Neural progenitor cell (in vitro differentiated cells): ENCODE measurements at regions not wholly inside any gene's neighbourhood (a gene's known extent, or its start where the extent isn't known, plus 50 kb on each side); places are given as distances from the start of the nearest gene placed in this dataset.
"Not testable (repeated sequence)": the region's sequence is repeated elsewhere in the genome, so short reads cannot be mapped to it uniquely, and the experiment has no call there.

Experiments
- DNase-seq: peaks from one replicate; pipeline ENCODE4 v3.0.0-alpha.2; 2016; ENCODE audit warnings: low spot score
- H2AFZ ChIP-seq: fragments of 200-600 bp; sonication (generic); replicated peaks from 2 replicates; pipeline ENCODE4 v1.6.1; 2016; ENCODE audit warnings: antibody characterized with exemption
- H3F3A ChIP-seq: fragments of 200-600 bp; sonication (generic); 2 replicates; pipeline ENCODE4 v1.6.1; 2016; ENCODE audit warnings: antibody characterized with exemption, low read depth
- H3K27ac ChIP-seq: fragments of 200-600 bp; sonication (generic); 2 replicates; pipeline ENCODE4 v1.5.1; 2016; ENCODE audit warnings: mild to moderate bottlenecking
- H3K27me3 ChIP-seq: fragments of 200-600 bp; sonication (generic); 2 replicates; pipeline ENCODE4 v1.6.1; 2016; ENCODE audit warnings: mild to moderate bottlenecking, moderate library complexity
- H3K36me3 ChIP-seq: fragments of 200-600 bp; sonication (generic); 2 replicates; pipeline ENCODE4 v1.5.1; 2016
- H3K4me1 ChIP-seq: fragments of 200-600 bp; sonication (generic); 2 replicates; pipeline ENCODE4 v1.6.1; 2016; ENCODE audit warnings: mixed run types
- H3K4me2 ChIP-seq: fragments of 200-600 bp; sonication (generic); 2 replicates; pipeline ENCODE4 v1.6.1; 2016
- H3K4me3 ChIP-seq: fragments of 200-600 bp; sonication (generic); 2 replicates; pipeline ENCODE4 v1.5.1; 2016
- H3K79me2 ChIP-seq: fragments of 200-600 bp; sonication (generic); 2 replicates; pipeline ENCODE4 v1.6.1; 2016; ENCODE audit warnings: low read depth
- H3K9ac ChIP-seq: fragments of 200-600 bp; sonication (generic); 2 replicates; pipeline ENCODE4 v1.6.1; 2016
- H3K9me3 ChIP-seq: fragments of 200-600 bp; sonication (generic); 2 replicates; pipeline ENCODE4 v1.5.1; 2016; ENCODE audit warnings: low read depth
- H4K20me1 ChIP-seq: fragments of 200-600 bp; sonication (generic); 2 replicates; pipeline ENCODE4 v1.6.1; 2016; ENCODE audit warnings: low read depth
- H3K27ac Mint-ChIP-seq: 3 replicates; pipeline ENCODE4 v1.8.0; 2021; ENCODE audit warnings: mixed read lengths
- H3K27me3 Mint-ChIP-seq: 2 replicates; pipeline ENCODE4 v1.8.0; 2022; ENCODE audit warnings: low read depth, mild to moderate bottlenecking, inconsistent platforms, moderate library complexity, mixed read lengths; ENCODE audit not compliant: insufficient read depth
- H3K36me3 Mint-ChIP-seq: 3 replicates; pipeline ENCODE4 v1.8.0; 2021; ENCODE audit warnings: mixed read lengths
- H3K4me1 Mint-ChIP-seq: 3 replicates; pipeline ENCODE4 v1.8.0; 2021; ENCODE audit warnings: mixed read lengths
- H3K4me3 Mint-ChIP-seq: 3 replicates; pipeline ENCODE4 v1.8.0; 2021; ENCODE audit warnings: mild to moderate bottlenecking, moderate library complexity, mixed read lengths
- H3K9me3 Mint-ChIP-seq: 3 replicates; pipeline ENCODE4 v1.8.0; 2020; ENCODE audit warnings: mixed read lengths

- not testable (repeated sequence) for H3K9me3 ChIP-seq, H3K79me2 ChIP-seq, H3K4me1 ChIP-seq, H2AFZ ChIP-seq, H3K4me2 ChIP-seq, H3K36me3 ChIP-seq, H3K4me1 Mint-ChIP-seq, DNase-seq, H3K4me3 Mint-ChIP-seq, H3K36me3 Mint-ChIP-seq, H4K20me1 ChIP-seq, H3K27ac Mint-ChIP-seq, H3K27me3 ChIP-seq, H3F3A ChIP-seq, H3K9ac ChIP-seq, H3K27me3 Mint-ChIP-seq, H3K9me3 Mint-ChIP-seq, H3K4me3 ChIP-seq, H3K27ac ChIP-seq
Measured at GRCh38 chrX:92560083-92560482, 780.9 kb downstream of the PCDH11X start.

GRCh38 chrX:92570217-92570616 lies 791.0 kb downstream of the PCDH11X start:
- not testable (repeated sequence) for H3K9ac ChIP-seq, H3K4me1 Mint-ChIP-seq, H3K4me3 ChIP-seq, H3K9me3 ChIP-seq, H2AFZ ChIP-seq, H3K36me3 Mint-ChIP-seq, H3K9me3 Mint-ChIP-seq, H3K4me2 ChIP-seq, H3K79me2 ChIP-seq, H3K4me3 Mint-ChIP-seq, H3K4me1 ChIP-seq, H3K27ac Mint-ChIP-seq, H3K27me3 Mint-ChIP-seq, H3F3A ChIP-seq, H3K27ac ChIP-seq, DNase-seq, H3K36me3 ChIP-seq, H4K20me1 ChIP-seq, H3K27me3 ChIP-seq

- H3K79me2 ChIP-seq, H3K27ac Mint-ChIP-seq, H3K4me1 Mint-ChIP-seq, H3K27me3 ChIP-seq, H4K20me1 ChIP-seq, H3K4me2 ChIP-seq, H3K4me3 ChIP-seq, H3K27me3 Mint-ChIP-seq, H3K9ac ChIP-seq, H3K4me1 ChIP-seq, H3K36me3 ChIP-seq, H3K9me3 ChIP-seq, H2AFZ ChIP-seq, H3K9me3 Mint-ChIP-seq, DNase-seq, H3K36me3 Mint-ChIP-seq, H3K27ac ChIP-seq, H3K4me3 Mint-ChIP-seq: not testable (repeated sequence)
- peaks cover 11% of the 10 kb centered on the region for H3F3A ChIP-seq
Measured at GRCh38 chrX:92586643-92587042, 807.5 kb downstream of the PCDH11X start.

GRCh38 chrX:92589676-92590075 lies 810.5 kb downstream of the PCDH11X start:
- Histone ChIP-seq H3K27ac (peak overlapping the region; percentile 53), H3F3A (peaks cover 12% of the 10 kb centered on the region)
- H3K27ac Mint-ChIP-seq, H3K4me1 ChIP-seq, H3K36me3 ChIP-seq, DNase-seq, H3K27me3 Mint-ChIP-seq, H3K27me3 ChIP-seq, H3K36me3 Mint-ChIP-seq, H3K9me3 Mint-ChIP-seq, H3K9me3 ChIP-seq, H3K4me3 ChIP-seq, H3K9ac ChIP-seq, H3K4me2 ChIP-seq, H3K4me3 Mint-ChIP-seq, H2AFZ ChIP-seq, H3K4me1 Mint-ChIP-seq, H4K20me1 ChIP-seq, H3K79me2 ChIP-seq: not testable (repeated sequence)

- H3K36me3 ChIP-seq, H3K4me1 Mint-ChIP-seq, H3K9ac ChIP-seq, DNase-seq, H2AFZ ChIP-seq, H3K4me1 ChIP-seq, H3K36me3 Mint-ChIP-seq, H3K27me3 Mint-ChIP-seq, H3K9me3 ChIP-seq, H3K4me3 ChIP-seq, H3K4me2 ChIP-seq, H4K20me1 ChIP-seq, H3K27me3 ChIP-seq, H3K79me2 ChIP-seq, H3K9me3 Mint-ChIP-seq, H3K27ac Mint-ChIP-seq, H3K27ac ChIP-seq, H3K4me3 Mint-ChIP-seq: not testable (repeated sequence)
- peaks cover 12% of the 10 kb centered on the region for H3F3A ChIP-seq
Measured at GRCh38 chrX:92590726-92591298, 811.6 kb downstream of the PCDH11X start.

- not testable (repeated sequence) for H2AFZ ChIP-seq, H3K9ac ChIP-seq, H3K9me3 Mint-ChIP-seq, H3K4me1 Mint-ChIP-seq, H3K4me3 Mint-ChIP-seq, H3K27ac ChIP-seq, H4K20me1 ChIP-seq, H3K36me3 ChIP-seq, H3K4me2 ChIP-seq, H3K4me1 ChIP-seq, H3K9me3 ChIP-seq, DNase-seq, H3K27me3 ChIP-seq, H3K27ac Mint-ChIP-seq, H3K27me3 Mint-ChIP-seq, H3K79me2 ChIP-seq, H3K4me3 ChIP-seq, H3F3A ChIP-seq, H3K36me3 Mint-ChIP-seq
Measured at GRCh38 chrX:92611517-92611916, 832.3 kb downstream of the PCDH11X start.

- not testable (repeated sequence) for H4K20me1 ChIP-seq, H3K27me3 Mint-ChIP-seq, H3K27me3 ChIP-seq, H3K27ac ChIP-seq, H2AFZ ChIP-seq, H3K36me3 ChIP-seq, H3K4me1 Mint-ChIP-seq, H3K79me2 ChIP-seq, H3K9ac ChIP-seq, H3K36me3 Mint-ChIP-seq, H3K9me3 ChIP-seq, H3K9me3 Mint-ChIP-seq, H3K4me3 Mint-ChIP-seq, H3K4me1 ChIP-seq, H3F3A ChIP-seq, H3K4me2 ChIP-seq, H3K27ac Mint-ChIP-seq, DNase-seq, H3K4me3 ChIP-seq
Measured at GRCh38 chrX:92626699-92627098, 847.5 kb downstream of the PCDH11X start.

GRCh38 chrX:92657593-92657992 lies 878.4 kb downstream of the PCDH11X start:
- H3K4me3 Mint-ChIP-seq, H3K79me2 ChIP-seq, H3K9me3 Mint-ChIP-seq, H3F3A ChIP-seq, H2AFZ ChIP-seq, DNase-seq, H3K36me3 ChIP-seq, H3K27me3 ChIP-seq, H3K4me1 ChIP-seq, H3K27ac ChIP-seq, H4K20me1 ChIP-seq, H3K4me3 ChIP-seq, H3K36me3 Mint-ChIP-seq, H3K4me2 ChIP-seq, H3K27ac Mint-ChIP-seq, H3K9me3 ChIP-seq, H3K27me3 Mint-ChIP-seq, H3K4me1 Mint-ChIP-seq, H3K9ac ChIP-seq: not testable (repeated sequence)
